HG03558 (cell line): ENCODE measurements at regions not wholly inside any gene's neighbourhood (a gene's known extent, or its start where the extent isn't known, plus 50 kb on each side); places are given as distances from the start of the nearest gene placed in this dataset.

Experiments
- ATAC-seq: cut with Tn5 transposase; IDR thresholded peaks from one replicate; pipeline ENCODE4 v1.9.1; 2021; ENCODE audit warnings: moderate number of reproducible peaks; ENCODE audit not compliant: unreplicated experiment; ENCODE audit errors: extremely low read depth

- ATAC-seq, result peak; percentile 69
Observed at GRCh38 chr18:79625195-79625923, 54.2 kb upstream of the CTDP1 start.

GRCh38 chr18:79625924-79626561 lies 53.6 kb upstream of the CTDP1 start:
- ATAC-seq, result no peak

- no peak for ATAC-seq
Observed at GRCh38 chr18:79626905-79627749, 52.5 kb upstream of the CTDP1 start.

- ATAC-seq, result no peak
Observed at GRCh38 chr18:79627750-79628294, 51.8 kb upstream of the CTDP1 start.

DNA sequence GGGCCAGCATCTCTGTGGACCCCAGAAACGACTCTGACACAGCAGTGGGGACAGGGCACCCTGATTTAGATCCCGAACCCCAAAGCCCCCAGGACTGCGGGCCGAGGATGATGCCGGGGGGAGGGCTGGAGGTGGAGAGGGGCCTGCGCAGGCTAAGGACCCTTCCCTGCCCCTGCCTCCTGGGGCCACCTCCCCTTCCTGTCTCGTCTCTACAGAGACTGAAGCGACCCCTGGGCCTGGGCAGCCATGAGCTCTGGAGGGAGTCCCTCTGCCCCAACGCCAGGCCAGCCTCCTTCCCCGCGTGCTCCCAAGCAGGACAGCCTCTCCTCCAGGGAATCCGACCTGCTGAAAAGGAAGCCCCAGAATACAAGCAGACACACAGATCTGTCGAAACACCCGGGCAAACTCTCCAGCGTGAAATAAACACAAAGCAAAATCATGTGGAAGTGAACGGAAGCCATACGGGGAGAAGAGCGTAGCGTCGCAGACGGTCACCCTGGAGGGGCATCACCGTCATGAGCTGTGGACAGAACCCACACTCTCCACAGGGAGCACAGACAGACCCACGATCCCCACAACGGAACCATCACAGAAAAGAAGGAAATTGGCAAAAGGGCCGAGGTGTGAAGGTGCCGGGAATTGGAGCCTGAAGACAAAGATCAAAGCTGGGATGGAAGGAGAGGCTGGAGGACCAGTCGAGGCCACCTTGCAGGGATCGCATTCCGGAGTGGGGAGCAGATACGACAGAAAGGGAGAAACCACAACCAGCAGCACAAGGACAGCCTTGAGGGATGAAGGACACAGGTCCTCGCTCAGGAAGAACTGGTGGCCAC lies 51.0 kb upstream of the CTDP1 start:
- no peak for ATAC-seq

DNA sequence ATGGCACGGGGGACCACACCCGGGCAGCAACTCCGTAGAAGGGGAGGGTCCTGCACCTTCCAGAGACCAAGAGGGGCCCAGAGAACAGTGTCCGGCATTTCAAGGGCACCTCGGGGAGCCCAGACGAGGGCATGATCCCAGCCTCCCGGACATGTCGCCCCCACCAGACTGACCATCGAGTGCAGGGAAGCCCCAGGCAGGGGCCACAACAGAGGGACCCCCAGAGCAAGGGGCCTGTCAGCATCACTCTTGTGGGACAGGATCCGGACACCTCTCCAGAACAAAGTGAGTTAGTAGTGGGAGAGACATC lies 50.4 kb upstream of the CTDP1 start:
- no peak for ATAC-seq

- no peak for ATAC-seq
Observed at GRCh38 chr18:79629606-79630005, 50.0 kb upstream of the CTDP1 start.
